Fibroblast of the aortic adventitia (primary cell): ENCODE measurements at regions not wholly inside any gene's neighbourhood (a gene's known extent, or its start where the extent isn't known, plus 50 kb on each side); places are given as distances from the start of the nearest gene placed in this dataset.

Experiments used
- DNase-seq: peaks from one replicate; pipeline ENCODE4 v3.0.0-alpha.2; 2010; ENCODE audit warnings: low read depth
- H3K4me3 ChIP-seq: 2 replicates; pipeline ENCODE4 v1.5.1; 2011; ENCODE audit warnings: low read depth, mild to moderate bottlenecking, control low read depth, low read length, moderate library complexity
- TF ChIP-seq, protein P1 (sequence below): IDR thresholded peaks from 2 replicates; pipeline ENCODE4 v1.5.1; 2011; ENCODE audit warnings: mild to moderate bottlenecking, low read length, control low read depth, inconsistent platforms; ENCODE audit not compliant: insufficient read depth

DNA sequence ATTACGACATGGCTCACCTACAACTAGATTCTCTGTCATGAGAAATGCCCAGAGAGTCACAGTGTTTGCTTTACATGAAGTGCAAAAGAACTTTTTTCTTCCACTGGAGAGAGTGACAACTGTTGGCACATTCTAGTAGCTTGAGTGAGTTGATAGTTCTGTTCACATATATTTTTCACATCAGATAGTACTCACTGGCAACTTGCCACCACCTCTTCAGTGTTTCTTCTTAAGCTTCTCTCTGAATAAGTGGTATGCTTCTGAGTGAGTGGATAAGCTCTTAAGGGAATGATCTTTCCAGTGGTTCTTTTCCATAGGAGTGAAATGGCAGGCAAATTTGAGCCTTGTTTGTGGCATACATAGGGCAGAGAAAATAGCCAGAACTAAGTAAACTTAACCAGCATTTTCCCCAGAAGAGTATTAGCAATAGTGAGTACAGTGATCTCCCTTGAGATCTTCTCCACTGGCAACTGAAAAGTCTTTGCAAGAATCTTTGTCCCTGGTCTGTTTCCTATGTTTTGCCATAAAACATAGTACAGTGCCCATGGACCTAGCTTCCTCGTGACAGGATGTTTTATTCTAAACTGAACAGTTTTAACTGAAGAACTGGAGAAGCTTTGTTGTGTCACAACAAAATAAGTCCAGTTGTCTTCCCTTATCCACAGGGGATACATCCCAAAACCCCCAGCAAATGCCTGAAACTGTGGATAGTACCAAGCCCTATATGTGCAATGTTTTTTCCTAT lies 125.4 kb upstream of the CDK13 start:
- TF ChIP-seq, protein P1, sequence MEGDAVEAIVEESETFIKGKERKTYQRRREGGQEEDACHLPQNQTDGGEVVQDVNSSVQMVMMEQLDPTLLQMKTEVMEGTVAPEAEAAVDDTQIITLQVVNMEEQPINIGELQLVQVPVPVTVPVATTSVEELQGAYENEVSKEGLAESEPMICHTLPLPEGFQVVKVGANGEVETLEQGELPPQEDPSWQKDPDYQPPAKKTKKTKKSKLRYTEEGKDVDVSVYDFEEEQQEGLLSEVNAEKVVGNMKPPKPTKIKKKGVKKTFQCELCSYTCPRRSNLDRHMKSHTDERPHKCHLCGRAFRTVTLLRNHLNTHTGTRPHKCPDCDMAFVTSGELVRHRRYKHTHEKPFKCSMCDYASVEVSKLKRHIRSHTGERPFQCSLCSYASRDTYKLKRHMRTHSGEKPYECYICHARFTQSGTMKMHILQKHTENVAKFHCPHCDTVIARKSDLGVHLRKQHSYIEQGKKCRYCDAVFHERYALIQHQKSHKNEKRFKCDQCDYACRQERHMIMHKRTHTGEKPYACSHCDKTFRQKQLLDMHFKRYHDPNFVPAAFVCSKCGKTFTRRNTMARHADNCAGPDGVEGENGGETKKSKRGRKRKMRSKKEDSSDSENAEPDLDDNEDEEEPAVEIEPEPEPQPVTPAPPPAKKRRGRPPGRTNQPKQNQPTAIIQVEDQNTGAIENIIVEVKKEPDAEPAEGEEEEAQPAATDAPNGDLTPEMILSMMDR: no peak
- no peak for DNase-seq
- H3K4me3 ChIP-seq: no peak overlapping the region

DNA sequence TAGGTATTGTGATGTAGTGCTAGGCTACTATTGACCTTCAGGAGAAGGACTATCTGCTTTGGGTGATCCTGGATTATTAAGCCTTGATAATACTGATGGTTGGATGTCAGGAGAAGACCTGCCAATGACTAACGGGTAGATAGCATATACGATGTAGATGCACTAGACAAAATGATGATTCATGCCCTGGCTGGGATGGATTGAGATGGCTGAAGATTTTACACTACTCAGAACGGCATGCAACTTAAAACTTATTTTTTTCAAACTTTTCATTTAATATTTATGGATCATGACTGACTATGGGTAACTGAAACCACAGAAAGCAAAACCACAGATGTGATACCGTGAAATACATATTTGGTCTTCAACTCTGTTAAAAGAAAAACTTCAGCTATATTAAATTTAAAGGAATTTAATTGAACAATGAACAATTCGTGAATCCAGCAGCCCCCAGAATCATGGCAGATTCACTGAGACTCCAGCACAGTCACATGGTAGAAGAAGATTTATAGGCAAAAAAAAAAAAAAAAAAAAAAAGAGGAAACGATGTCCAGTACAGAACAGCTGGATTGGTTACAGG lies 124.6 kb upstream of the CDK13 start:
- DNase-seq: no peak
- H3K4me3 ChIP-seq: no peak overlapping the region
- TF ChIP-seq, protein P1: no peak

DNA sequence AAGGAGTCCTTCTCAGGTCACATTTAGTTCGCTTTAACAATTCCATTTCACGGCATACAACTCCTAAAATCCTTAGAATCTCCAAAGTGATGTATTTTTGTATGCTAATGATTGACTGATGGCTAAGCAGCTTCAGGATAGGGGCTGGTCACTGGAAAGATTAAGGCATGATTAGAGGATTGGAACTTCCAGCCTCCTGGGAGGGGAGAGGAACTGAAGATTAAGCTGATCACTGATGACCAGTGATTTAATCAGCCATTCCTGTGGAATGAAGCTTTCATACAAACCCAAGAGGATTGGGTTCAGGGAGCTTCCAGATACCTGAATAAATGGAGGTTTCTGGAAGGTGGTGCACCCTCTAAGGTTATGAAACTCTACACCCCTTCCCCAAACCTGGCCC lies 123.9 kb upstream of the CDK13 start:
- no peak overlapping the region for H3K4me3 ChIP-seq
- DNase-seq: no peak
- TF ChIP-seq, protein P1: no peak

DNA sequence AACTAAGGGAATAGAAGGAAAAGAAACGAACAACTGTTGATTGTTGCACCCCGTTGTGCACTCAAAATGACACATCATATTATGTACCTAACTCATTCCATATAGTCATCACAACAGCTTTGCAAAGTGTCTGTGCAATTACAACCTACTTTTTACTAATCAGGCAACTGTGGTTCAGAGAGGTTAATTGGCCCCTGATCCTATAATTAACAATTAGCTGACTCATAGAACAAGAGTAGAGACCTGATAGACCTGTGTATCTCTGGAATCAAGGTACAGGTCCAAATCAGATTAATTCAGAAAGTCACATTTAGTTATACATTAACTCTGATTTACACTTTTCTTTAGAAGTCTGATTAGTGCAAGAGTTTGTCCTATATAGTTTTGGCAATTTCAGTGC lies 122.5 kb upstream of the CDK13 start:
- TF ChIP-seq, protein P1: no peak
- DNase-seq: no peak
- H3K4me3 ChIP-seq: no peak overlapping the region

DNA sequence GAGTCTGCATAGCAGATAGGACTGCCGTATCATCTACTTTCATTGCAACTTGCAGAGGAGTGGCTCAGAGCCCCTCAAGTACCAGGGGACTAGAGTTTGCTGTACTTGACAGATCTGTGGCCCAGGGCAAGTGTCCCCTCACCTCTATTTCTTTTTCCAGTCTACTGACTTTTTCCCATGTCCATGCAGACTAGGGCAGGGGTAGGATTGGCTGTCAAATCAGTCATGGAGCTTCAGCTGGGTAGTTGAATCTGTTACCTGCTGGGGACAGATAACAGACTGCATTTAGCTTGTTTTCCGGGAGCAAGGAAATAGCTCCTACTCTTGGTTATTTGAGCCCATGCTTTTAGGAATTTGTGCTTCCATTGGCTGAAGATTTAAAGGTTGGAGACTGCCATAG lies 121.0 kb upstream of the CDK13 start:
- TF ChIP-seq, protein P1: no peak
- no peak for DNase-seq

DNA sequence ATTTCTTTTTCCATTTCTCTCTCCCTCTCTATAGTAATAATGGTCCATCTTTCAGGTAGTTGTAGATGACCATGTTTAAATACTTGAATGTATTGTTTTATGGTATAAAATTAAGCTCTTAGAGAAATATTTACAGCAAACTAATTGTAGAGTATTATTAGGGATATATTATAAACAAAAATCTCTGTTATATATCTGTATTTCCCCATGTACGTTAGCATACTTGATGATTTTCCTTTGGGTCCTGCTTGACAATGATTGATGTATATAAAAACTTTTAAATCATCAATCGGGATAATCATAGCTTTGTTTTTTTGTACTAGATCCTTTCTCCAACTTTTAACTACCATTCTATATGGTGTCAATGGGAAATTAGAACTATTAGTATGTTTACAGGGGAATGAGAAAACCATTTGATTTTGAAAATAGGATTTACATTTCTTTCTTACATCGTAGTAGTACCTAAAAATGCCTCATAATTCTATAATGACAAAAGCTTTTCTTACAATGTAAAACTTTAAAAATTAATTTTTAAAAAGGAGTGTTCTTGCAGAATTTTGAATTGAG lies 117.5 kb upstream of the CDK13 start:
- no peak overlapping the region for H3K4me3 ChIP-seq
- TF ChIP-seq, protein P1: no peak
- DNase-seq: no peak

More for the DNA sequence above, 121.0 kb upstream of the CDK13 start:
- H3K4me3 ChIP-seq: no peak overlapping the region
